T47D (cell line): ENCODE measurements at regions not wholly inside any gene's neighbourhood (a gene's known extent, or its start where the extent isn't known, plus 50 kb on each side); places are given as distances from the start of the nearest gene placed in this dataset.

Source experiments
- DNase-seq, 2 experiments: peaks; one replicate each; pipeline versions ENCODE4 v3.0.0 to v3.0.0-alpha.2; 2011 to 2012; ENCODE audit warnings: low read depth in 1 of 2, low spot score in 1 of 2
- JUND ChIP-seq: IDR thresholded peaks from 2 replicates; pipeline ENCODE4 v1.6.1; 2012; ENCODE audit warnings: low read depth
- in situ Hi-C: cut with HindIII; loops from 2 replicates; pipeline ENCODE4 v1.10.0; 2016; ENCODE audit warnings: low sequenced_read_pairs, low pct_unique_long_range_greater_than_20kb

GRCh38 chr5:167633931-167634341, 657.5 kb upstream of the WWC1 start:
- DNase-seq = no peak
- no peak for TF ChIP-seq JUND
- in situ Hi-C loops = no loop called here

GRCh38 chr5:167634432-167634831, 657.0 kb upstream of the WWC1 start:
- in situ Hi-C loops = no loop called here

GRCh38 chr5:167638816-167639215, 652.6 kb upstream of the WWC1 start:
- no peak for TF ChIP-seq JUND
- no peak for DNase-seq
- in situ Hi-C loops = no loop called here

More at GRCh38 chr5:167634432-167634831, 657.0 kb upstream of the WWC1 start:
- DNase-seq = no peak
- no peak for TF ChIP-seq JUND

- no peak for TF ChIP-seq JUND
- in situ Hi-C loops = no loop called here
- DNase-seq = no peak
These were observed 652.2 kb upstream of the WWC1 start for GRCh38 chr5:167639273-167639672.

- DNase-seq = no peak
- in situ Hi-C loops = no loop called here
- no peak for TF ChIP-seq JUND
These were observed 651.7 kb upstream of the WWC1 start for GRCh38 chr5:167639766-167640165.

GRCh38 chr5:167642181-167642580, 649.3 kb upstream of the WWC1 start:
- in situ Hi-C loops = no loop called here
- TF ChIP-seq JUND = no peak
- DNase-seq = no peak

GRCh38 chr5:167642779-167643517, 648.5 kb upstream of the WWC1 start:
- no peak for DNase-seq
- no peak for TF ChIP-seq JUND
- in situ Hi-C loops = no loop called here

GRCh38 chr5:167643631-167644280, 647.7 kb upstream of the WWC1 start:
- no peak for TF ChIP-seq JUND
- DNase-seq = no peak
- in situ Hi-C loops = no loop called here

GRCh38 chr5:167644619-167645018, 646.8 kb upstream of the WWC1 start:
- no peak for DNase-seq
- in situ Hi-C loops = no loop called here
- TF ChIP-seq JUND = no peak

- no peak for DNase-seq
- TF ChIP-seq JUND = no peak
- in situ Hi-C loops = no loop called here
These were observed 642.0 kb upstream of the WWC1 start for GRCh38 chr5:167649471-167649870.

GRCh38 chr5:167652690-167653089, 638.8 kb upstream of the WWC1 start:
- in situ Hi-C loops = no loop called here
- TF ChIP-seq JUND = no peak
- no peak for DNase-seq

- in situ Hi-C loops = no loop called here
- no peak for DNase-seq
- TF ChIP-seq JUND = no peak
These were observed 637.8 kb upstream of the WWC1 start for GRCh38 chr5:167653645-167654106.

GRCh38 chr5:167657016-167657415, 634.4 kb upstream of the WWC1 start:
- in situ Hi-C loops = no loop called here
- no peak for DNase-seq
- no peak for TF ChIP-seq JUND

- no peak for DNase-seq
- no peak for TF ChIP-seq JUND
- in situ Hi-C loops = no loop called here
These were observed 632.6 kb upstream of the WWC1 start for GRCh38 chr5:167658889-167659288.
